ENCODE measurements at regions not wholly inside any gene's neighbourhood (a gene's known extent, or its start where the extent isn't known, plus 50 kb on each side); places are given as distances from the start of the nearest gene placed in this dataset.

- no peak overlapping the region for H3K27ac ChIP-seq (ENCODE audit: low read depth in 2 of 2, low read length in 1 of 2)
- CTCF ChIA-PET = interaction anchor here (0.8 to 1.2 kb wide), 3 partner anchors 10 to 35 kb away, joined by 3 read pairs; no protein-coding TSS in a partner anchor
- peaks cover 0 to 9% of the 10 kb centered on the region in 2 experiments; a peak in 1 of 4 replicates for H3K4me1 ChIP-seq (ENCODE audit: control insufficient read depth in 1 of 2, insufficient read depth in 2 of 2, low read depth in 1 of 2, low read length in 1 of 2)
- no peak overlapping the region for H3K9ac ChIP-seq
- no peaks in the 10 kb centered on the region for H3K79me2 ChIP-seq (ENCODE audit: insufficient read depth)
- DNase-seq = no peak
- no peaks in the 10 kb centered on the region for H3K36me3 ChIP-seq (replicated peaks in 1 of 2; ENCODE audit: control insufficient read depth in 1 of 2, insufficient read depth in 2 of 2, low read length in 1 of 2)
- WGBS (ENCODE audit: low lambda C conversion rate) = 69% methylated on average over 6 of the region's 6 CpGs
- H3K4me2 ChIP-seq = no peak overlapping the region
- no peaks in the 10 kb centered on the region for H4K20me1 ChIP-seq (ENCODE audit: insufficient read depth)
- POLR2A ChIA-PET = no interaction called here
- H3K27me3 ChIP-seq (ENCODE audit: insufficient read depth) = no peaks in the 10 kb centered on the region
- TF ChIP-seq GATA2 (CRISPR knock-in tag; IDR thresholded peaks at IDR 0.05) (no peak), RFX5 (IDR thresholded peaks at IDR 0.05; ENCODE audit: low read length) (no peak)
- no peaks in the 10 kb centered on the region for H3K9me3 ChIP-seq
- no peak overlapping the region for H2AFZ ChIP-seq (ENCODE audit: low read depth)
- no peaks in the 10 kb centered on the region for H3F3A ChIP-seq (replicated peaks; ENCODE audit: insufficient read depth)
- no peaks in the 10 kb centered on the region for H3K9me2 ChIP-seq
- no peak overlapping the region for H3K4me3 ChIP-seq (ENCODE audit: low read depth in 2 of 2, low read length in 1 of 2)
These were observed 126.7 kb downstream of the WDR11 start for GRCh38 chr10:120977897-120978296.

GRCh38 chr10:120978589-120979252, 127.6 kb downstream of the WDR11 start:
- TF ChIP-seq RAD21 (IDR thresholded peaks at IDR 0.05; ENCODE audit: low read length) (no peak), IRF3 (IDR thresholded peaks at IDR 0.05; ENCODE audit: low read depth, low read length) (no peak), FOXM1 (IDR thresholded peaks at IDR 0.05; ENCODE audit: low read depth) (no peak), NRF1 (IDR thresholded peaks at IDR 0.05; ENCODE audit: low read depth, low read length) (no peak), YY1 (IDR thresholded peaks at IDR 0.05; ENCODE audit: low read depth) (no peak), TAF1 (IDR thresholded peaks at IDR 0.05; ENCODE audit: borderline replicate concordance, low read depth, low read length) (no peak), FOXJ3 (CRISPR knock-in tag; IDR thresholded peaks at IDR 0.05) (no peak), USF1 (IDR thresholded peaks at IDR 0.05; ENCODE audit: borderline replicate concordance, low read depth) (no peak), REST (IDR thresholded peaks at IDR 0.05; ENCODE audit: low read depth, low read length) (no peak), ZBTB33 (IDR thresholded peaks at IDR 0.05; ENCODE audit: borderline replicate concordance, low read depth) (no peak), GABPA (IDR thresholded peaks at IDR 0.05; ENCODE audit: low read depth) (no peak), POLR2AphosphoS5 (IDR thresholded peaks at IDR 0.05; ENCODE audit: low read depth, low read length) (no peak), JUND (IDR thresholded peaks at IDR 0.05) (no peak), GATA2 (CRISPR knock-in tag; IDR thresholded peaks at IDR 0.05) (no peak), NFIC (IDR thresholded peaks at IDR 0.05; ENCODE audit: borderline replicate concordance) (no peak), MXI1 (IDR thresholded peaks at IDR 0.05; ENCODE audit: low read depth, low read length) (no peak), ELF1 (IDR thresholded peaks at IDR 0.05) (no peak), CTCF (IDR thresholded peaks at IDR 0.05) (no peak), RFX5 (IDR thresholded peaks at IDR 0.05; ENCODE audit: low read length) (no peak)
- H3F3A ChIP-seq (replicated peaks; ENCODE audit: insufficient read depth) = no peaks in the 10 kb centered on the region
- no peak overlapping the region for H3K9ac ChIP-seq
- no peak for DNase-seq
- H3K4me1 ChIP-seq (ENCODE audit: control insufficient read depth in 1 of 2, insufficient read depth in 2 of 2, low read depth in 1 of 2, low read length in 1 of 2) = peaks cover 0 to 9% of the 10 kb centered on the region in 2 experiments; a peak in 1 of 4 replicates
- H3K79me2 ChIP-seq (ENCODE audit: insufficient read depth) = no peaks in the 10 kb centered on the region
- no peaks in the 10 kb centered on the region for H3K27me3 ChIP-seq (ENCODE audit: insufficient read depth)
- H3K9me3 ChIP-seq = no peaks in the 10 kb centered on the region
- 49% methylated on average over 13 of the region's 15 CpGs for WGBS (ENCODE audit: low lambda C conversion rate)
- no peak overlapping the region for H2AFZ ChIP-seq (ENCODE audit: low read depth)
- no peaks in the 10 kb centered on the region for H3K9me2 ChIP-seq
- no peak overlapping the region for H3K4me2 ChIP-seq
- POLR2A ChIA-PET = no interaction called here
- no peaks in the 10 kb centered on the region for H4K20me1 ChIP-seq (ENCODE audit: insufficient read depth)
- H3K4me3 ChIP-seq (ENCODE audit: low read depth in 2 of 2, low read length in 1 of 2) = peak overlapping the region in 1 of 2 experiments; percentile 33; a peak in 1 of 4 replicates
- no peak overlapping the region for H3K27ac ChIP-seq (ENCODE audit: low read depth in 2 of 2, low read length in 1 of 2)
- H3K36me3 ChIP-seq (replicated peaks in 1 of 2; ENCODE audit: control insufficient read depth in 1 of 2, insufficient read depth in 2 of 2, low read length in 1 of 2) = no peaks in the 10 kb centered on the region
- CTCF ChIA-PET = interaction anchor here (0.6 to 1.2 kb wide), 4 partner anchors 9 to 36 kb away, joined by 3 read pairs; no protein-coding TSS in a partner anchor

All from SK-N-SH (cell line).